Limb (tissue), 2 donors: ENCODE measurements at regions not wholly inside any gene's neighbourhood (a gene's known extent, or its start where the extent isn't known, plus 50 kb on each side); places are given as distances from the start of the nearest gene placed in this dataset.
A peak's percentile ranks its signal among the peaks of the same experiment; 100 is the strongest.

Experiments used
- DNase-seq, 2 donors: peaks; one replicate each; pipeline ENCODE4 v3.0.0-alpha.2; 2016; ENCODE audit errors: extremely low spot score in 2 of 2

DNA sequence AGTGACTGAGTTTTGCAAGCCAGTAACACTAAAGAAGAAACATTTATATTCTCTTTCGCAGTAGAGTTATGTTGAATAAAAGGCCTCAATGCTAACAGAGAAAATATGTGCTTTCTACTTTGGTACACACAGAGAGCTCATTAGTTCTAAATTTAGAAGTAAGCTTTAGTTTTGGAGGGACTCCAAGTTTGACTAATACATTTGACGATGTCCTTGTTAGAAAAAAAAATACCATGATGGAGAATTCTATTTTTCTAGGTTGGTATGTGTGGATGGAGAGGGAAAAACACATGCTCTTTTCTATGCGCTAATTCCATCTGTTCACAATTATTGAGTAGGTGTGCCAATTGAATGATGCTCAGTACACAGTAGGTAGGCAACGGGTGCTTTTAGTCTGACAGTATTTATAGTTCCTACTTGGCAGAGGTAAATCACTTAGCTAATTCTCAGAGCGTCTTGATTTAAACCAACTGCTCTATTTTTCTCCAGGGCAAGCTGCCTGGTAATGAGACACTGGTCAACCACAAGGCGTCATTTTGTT lies 327.2 kb upstream of the AKR1E2 start:
- DNase-seq = peak in 1 of 2 donors; percentile 85

DNA sequence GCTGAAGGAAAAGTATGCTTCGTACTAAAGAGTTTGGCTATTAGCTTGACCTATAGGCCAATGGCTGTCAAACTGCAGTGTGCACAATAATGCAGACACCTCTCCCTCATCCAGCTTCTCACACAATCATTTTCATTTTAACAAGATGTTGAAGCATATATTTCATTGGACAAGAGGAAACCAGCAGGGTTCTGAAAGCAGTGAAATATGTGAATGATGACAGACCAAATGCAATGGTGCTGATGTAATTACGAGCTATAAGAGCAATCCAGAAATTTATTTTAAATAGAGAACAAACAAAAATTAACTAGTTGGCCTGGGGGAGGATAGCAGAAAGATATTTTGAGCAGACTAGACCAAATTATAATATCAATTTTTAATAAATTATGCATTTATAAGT lies 331.5 kb upstream of the AKR1E2 start:
- DNase-seq = no peak

- no peak for DNase-seq
Observed at GRCh38 chr10:4492202-4492601, 333.8 kb upstream of the AKR1E2 start.

- no peak for DNase-seq
Observed at GRCh38 chr10:4488904-4489303, 337.1 kb upstream of the AKR1E2 start.

GRCh38 chr10:4485636-4486035 lies 340.4 kb upstream of the AKR1E2 start:
- DNase-seq = no peak

DNA sequence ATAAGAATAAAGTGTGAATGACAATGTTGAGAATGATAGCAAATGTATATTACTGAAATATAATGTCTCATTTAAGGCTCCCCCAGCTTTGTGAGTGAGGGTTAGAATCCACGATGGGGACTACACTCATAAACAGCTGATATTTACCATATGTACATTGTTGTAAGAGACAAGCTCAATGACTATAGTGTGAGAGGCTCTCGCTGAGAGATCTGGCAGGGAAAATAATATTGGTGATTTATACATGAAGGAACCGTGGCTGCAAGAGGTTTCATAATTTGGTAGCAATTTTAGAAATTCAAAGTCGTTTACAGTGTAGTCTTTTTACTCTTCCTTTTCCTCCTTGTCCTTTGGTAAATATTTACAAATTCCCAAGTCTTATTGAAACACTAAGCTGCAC lies 342.2 kb upstream of the AKR1E2 start:
- DNase-seq = no peak

DNA sequence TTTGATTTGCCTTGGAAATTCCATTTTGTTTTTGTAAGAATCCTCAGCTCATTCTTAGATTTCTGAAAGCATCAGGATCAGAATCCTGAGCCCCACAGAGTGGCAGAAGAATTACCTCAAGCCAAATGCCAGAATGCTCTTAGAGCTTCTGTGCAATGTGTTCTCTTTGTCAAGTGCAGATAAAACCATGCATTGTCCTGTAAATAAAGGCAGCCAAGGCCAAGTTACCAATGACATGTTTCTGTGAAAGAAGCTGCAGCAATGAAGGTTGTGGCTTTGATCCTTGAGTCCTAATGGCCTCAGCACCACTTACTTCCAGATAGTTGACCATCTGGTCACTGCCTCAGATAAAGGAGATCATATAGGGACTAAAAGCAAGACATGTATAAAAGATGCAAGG lies 343.3 kb upstream of the AKR1E2 start:
- DNase-seq = no peak

GRCh38 chr10:4481192-4481591 lies 344.8 kb upstream of the AKR1E2 start:
- DNase-seq = no peak

DNA sequence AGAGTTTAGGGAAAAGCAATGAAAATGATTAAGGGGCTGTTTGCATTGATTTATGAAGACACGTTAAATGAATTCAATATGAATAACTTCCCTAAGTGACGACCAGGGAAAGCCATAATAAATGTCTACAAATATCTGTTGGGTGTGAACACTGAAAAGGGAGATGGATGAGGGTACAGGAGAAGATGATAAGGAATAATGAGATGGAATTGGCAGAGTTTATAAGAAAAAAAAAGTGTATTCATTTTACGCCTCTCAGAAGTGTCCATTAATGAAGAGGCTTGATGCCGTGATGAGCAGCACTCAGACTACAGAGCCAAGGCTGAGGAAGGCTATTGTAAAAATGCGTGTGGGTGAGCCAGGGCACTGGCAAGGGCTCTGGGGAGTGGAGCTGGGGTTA lies 346.7 kb upstream of the AKR1E2 start:
- no peak for DNase-seq

- DNase-seq = no peak
Observed at GRCh38 chr10:4477664-4478063, 348.3 kb upstream of the AKR1E2 start.

DNA sequence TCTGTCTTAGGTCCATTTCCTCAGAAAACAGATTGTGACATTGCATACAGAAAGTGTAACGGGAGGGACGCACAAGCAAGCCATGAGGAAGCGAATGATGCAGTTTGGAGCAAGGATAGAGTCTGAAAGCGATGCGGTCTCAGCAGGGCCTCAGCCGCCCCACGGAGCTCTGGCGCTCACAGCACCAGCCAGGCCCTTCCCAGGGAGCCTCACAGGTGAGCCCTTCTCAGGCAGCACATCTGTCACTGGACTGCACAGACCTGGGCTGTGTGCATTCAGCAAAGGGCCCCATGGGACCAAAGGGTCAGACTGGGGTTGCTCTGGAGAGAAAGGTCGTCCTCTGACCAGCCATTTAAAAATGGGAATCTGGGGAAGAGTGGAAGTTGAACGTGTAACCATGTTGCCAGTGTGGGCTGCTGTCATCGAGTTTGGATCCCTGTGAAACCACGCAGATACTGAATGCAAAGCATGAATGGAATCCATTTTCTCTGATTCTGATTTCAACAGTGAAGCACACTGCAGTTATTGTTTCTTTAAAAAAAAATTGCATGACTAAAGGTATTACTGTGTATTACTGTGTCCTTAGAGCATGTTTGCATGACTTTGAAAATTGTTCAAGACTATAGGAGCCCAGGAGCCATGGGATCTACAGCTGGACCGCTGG lies 350.0 kb upstream of the AKR1E2 start:
- DNase-seq = no peak

DNA sequence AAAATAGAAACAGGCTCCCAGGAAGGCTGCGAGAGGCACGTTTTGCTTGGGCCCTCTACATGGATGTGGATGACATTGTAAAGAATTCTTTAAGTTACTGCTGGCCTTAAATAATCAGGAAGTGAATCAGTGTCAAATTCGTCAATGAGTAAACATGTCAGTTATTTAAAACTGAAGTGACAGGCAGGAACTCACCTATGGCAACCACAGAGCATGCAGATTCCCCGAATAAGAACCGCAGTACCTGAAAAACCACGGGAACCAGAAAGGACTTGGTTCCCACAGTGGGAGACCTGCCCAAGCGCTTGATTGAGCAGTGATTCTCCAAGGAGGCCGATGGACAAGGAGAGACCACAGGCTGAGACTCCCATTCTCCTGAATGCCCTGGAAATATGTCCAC lies 351.2 kb upstream of the AKR1E2 start:
- DNase-seq = no peak

DNA sequence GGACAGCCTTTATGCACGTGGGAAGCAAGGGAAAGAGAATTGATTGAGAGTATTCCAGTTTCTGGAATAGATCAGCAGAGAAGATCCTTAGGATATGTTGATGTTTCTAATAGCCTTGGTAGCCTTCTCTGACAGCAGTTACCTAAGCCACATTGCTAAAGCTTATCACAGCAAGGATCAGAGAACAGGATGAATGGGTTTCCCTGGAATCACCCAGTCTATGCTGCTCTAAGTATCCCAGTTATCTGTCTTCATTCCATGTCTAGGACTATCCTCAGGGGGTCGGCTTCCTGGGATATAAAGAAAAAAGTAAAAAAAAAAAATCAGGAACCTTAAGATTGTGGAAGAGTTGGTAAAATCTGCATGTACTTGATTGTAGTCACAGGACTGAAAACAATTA lies 352.0 kb upstream of the AKR1E2 start:
- no peak for DNase-seq

DNA sequence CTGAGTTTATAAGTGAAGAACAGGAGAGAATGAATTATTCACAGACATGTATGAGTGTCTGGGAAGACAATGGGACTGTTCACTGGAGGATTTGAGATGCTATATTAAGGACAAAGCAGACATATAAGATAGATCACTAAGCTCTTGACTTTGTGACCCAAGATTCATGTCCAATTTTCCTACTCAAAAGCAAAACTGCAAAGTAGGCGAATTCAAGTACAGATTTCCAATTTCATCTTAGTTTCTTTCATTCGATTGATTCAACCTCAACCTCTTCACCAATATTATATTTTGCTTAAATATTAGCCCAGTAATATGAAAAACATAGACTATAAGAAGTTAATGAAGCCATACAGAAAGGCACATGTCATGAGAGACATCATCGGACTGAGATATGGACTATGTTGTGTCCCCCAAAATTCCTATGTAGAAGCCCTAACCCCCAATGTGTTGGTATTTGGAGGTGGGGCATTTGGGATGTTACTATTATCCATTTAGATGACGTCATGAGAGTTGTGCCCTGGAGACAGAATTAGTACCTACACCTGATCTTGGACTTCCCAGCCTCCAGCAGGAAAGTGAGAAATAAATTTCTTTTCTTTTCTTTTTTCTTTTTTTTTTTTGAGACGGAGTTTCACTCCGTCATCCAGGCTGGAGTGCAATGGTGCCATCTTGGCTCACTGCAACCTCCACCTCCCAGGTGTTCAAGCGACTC lies 353.7 kb upstream of the AKR1E2 start:
- no peak for DNase-seq

GRCh38 chr10:4470231-4470835 lies 355.7 kb upstream of the AKR1E2 start:
- no peak for DNase-seq

GRCh38 chr10:4467481-4467880 lies 358.5 kb upstream of the AKR1E2 start:
- no peak for DNase-seq

- DNase-seq = no peak
Observed at GRCh38 chr10:4460267-4460666, 365.7 kb upstream of the AKR1E2 start.

DNA sequence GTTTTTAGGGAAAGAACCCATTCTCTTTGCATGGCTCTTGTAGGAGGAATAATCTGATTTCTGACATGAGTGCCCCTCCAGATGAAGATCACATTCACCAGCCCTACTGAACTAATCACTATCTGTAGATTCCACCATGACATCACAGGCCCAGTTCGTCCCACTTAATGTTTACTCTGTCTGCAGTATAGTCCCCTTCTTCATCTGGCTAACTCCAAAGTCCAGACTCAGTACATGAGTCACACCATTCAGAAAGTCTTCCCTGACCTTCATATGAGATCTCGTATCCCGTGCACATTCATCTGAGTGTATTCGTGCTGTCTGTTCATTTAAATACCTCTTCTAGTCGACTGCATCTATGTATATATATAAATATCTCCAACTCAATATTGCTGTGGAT lies 366.5 kb upstream of the AKR1E2 start:
- no peak for DNase-seq

- no peak for DNase-seq
Observed at GRCh38 chr10:4457597-4457996, 368.4 kb upstream of the AKR1E2 start.

GRCh38 chr10:4456776-4457175 lies 369.2 kb upstream of the AKR1E2 start:
- no peak for DNase-seq

DNA sequence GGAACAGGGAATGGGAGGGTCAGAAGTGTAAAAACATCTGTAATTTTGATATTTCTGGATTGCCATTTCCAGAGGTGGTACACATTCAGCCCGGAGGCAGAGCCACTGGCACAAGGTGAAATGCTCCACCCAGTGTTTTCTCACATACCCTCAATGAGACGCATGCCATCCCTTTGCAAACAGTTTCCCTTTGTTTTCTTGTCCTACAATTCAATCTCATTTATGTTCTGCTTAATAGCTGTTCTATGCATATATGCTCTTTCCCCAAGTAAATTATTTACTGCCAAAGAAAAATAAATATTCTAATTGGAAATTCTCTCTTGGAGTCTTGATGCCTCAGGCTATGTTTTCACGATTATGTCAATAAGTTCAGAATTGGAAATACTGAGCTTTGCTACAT lies 369.7 kb upstream of the AKR1E2 start:
- no peak for DNase-seq

DNA sequence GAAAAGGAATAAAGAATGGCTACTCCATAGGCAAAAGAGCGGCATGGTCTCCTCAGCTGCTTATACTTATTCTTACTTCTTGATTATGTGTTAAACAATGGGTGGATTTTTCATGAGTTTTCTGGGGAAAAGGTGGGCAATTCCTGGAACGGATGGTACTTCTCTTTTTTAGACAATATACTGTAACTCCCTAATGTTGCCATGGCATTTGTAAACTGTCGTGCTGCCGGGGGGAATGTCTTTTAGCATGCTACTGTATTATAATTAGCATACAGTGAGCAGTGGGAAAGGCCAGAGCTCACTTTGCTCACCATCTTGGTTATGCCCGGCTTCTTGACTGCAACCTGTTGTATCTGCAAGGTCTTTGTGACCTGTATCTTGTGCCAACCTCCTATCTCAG lies 372.1 kb upstream of the AKR1E2 start:
- DNase-seq = no peak

- no peak for DNase-seq
Observed at GRCh38 chr10:4453276-4453675, 372.7 kb upstream of the AKR1E2 start.
